ENCODE measurements at regions not wholly inside any gene's neighbourhood (a gene's known extent, or its start where the extent isn't known, plus 50 kb on each side); places are given as distances from the start of the nearest gene placed in this dataset.

DNA sequence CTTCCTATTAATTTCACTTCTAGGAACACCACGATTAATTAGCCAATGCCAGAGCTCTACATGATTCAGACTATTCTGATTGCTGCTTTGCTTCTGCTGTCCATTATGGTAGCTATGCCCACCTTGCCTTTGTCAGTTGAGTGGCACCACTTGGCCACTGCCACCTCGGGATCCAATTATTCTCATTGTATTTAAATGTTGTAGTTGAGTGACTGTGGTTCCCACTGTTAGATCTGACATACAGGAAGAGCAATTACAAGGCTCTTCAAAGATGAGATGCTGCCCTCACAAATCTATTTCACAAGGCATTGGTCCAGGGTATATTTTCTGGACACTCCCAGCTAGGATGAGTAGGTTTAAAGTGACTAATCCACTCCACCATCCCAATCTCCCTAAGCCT is 864.5 kb upstream of the EDIL3 start:
- Histone ChIP-seq H3K18ac (ENCODE audit: insufficient read length, low read depth, low read length) (no peak overlapping the region), H3K4me2 (ENCODE audit: insufficient read depth, insufficient read length, low read length) (no peak overlapping the region), H3K27me3 (ENCODE audit: insufficient read depth, low read length) (no peaks in the 10 kb centered on the region), H2BK5ac (ENCODE audit: insufficient read length, low read length) (no peak overlapping the region), H2BK15ac (ENCODE audit: low read depth, low read length) (no peak overlapping the region), H3K27ac (ENCODE audit: insufficient read length, low read depth, low read length) (no peak overlapping the region), H4K91ac (ENCODE audit: insufficient read length, low read depth, low read length) (no peak overlapping the region), H2BK120ac (ENCODE audit: low read depth, low read length, poor library complexity, severe bottlenecking) (no peak overlapping the region), H3K79me1 (ENCODE audit: insufficient read depth, low read depth, low read length, poor library complexity, severe bottlenecking) (no peaks in the 10 kb centered on the region), H2BK12ac (ENCODE audit: insufficient read length, low read depth, low read length) (no peak overlapping the region), H4K20me1 (ENCODE audit: control insufficient read depth, insufficient read depth, insufficient read length) (no peaks in the 10 kb centered on the region), H3K79me2 (ENCODE audit: insufficient read depth, low read length) (no peaks in the 10 kb centered on the region), H4K8ac (replicated peaks; ENCODE audit: insufficient read length, low read depth, low read length) (no peak overlapping the region), H3K56ac (ENCODE audit: insufficient read length, low read depth, low read length) (no peak overlapping the region), H3K4me1 (ENCODE audit: insufficient read depth, low read length) (no peaks in the 10 kb centered on the region), H3K9ac (ENCODE audit: extremely low read depth, insufficient read length, low read length) (no peak overlapping the region), H2AK5ac (ENCODE audit: insufficient read length, low read length) (no peak overlapping the region), H3K4ac (ENCODE audit: low read depth, low read length) (no peak overlapping the region), H3T11ph (ENCODE audit: low read length) (no peak overlapping the region), H2BK20ac (ENCODE audit: low read depth, low read length, poor library complexity, severe bottlenecking) (no peak overlapping the region), H3K23ac (ENCODE audit: insufficient read length, low read depth, low read length) (no peak overlapping the region), H3K9me3 (ENCODE audit: control insufficient read depth, low read depth, low read length) (no peaks in the 10 kb centered on the region), H3K23me2 (ENCODE audit: insufficient read length, low read depth, low read length, poor library complexity, severe bottlenecking) (no peaks in the 10 kb centered on the region), H4K5ac (ENCODE audit: insufficient read length, low read depth, low read length) (no peak overlapping the region), H2AFZ (ENCODE audit: low read length) (no peak overlapping the region), H3K14ac (ENCODE audit: insufficient read depth, low read length) (no peak overlapping the region)
- no CpG with 5 or more reads among the region's 2 CpGs for WGBS (ENCODE audit: extremely low coverage, insufficient read length, low lambda C conversion rate)
- H3K4me3 Mint-ChIP-seq: no peak overlapping the region
- no peaks in the 10 kb centered on the region for H3K27me3 Mint-ChIP-seq (ENCODE audit: low read depth)
- peaks cover 0 to 8% (median 5%) of the 10 kb centered on the region in 3 experiments; a peak in 5 of 7 replicates for H3K36me3 Mint-ChIP-seq (ENCODE audit: insufficient read depth in 1 of 3, low read depth in 3 of 3)
- H3K9me3 Mint-ChIP-seq: peaks cover 9 to 14% of the 10 kb centered on the region in 2 experiments; a peak in 3 of 5 replicates
- no peak for TF ChIP-seq CTCF (conservative IDR thresholded peaks at IDR 0.05)
- H3K27ac Mint-ChIP-seq: peak overlapping the region in 1 of 3 experiments; percentile 57; a peak in 1 of 7 replicates
- peaks cover 7% of the 10 kb centered on the region in 2 experiments for H3K4me1 Mint-ChIP-seq
- DNase-seq: no peak

Data from H9 (cell line).